ENCODE measurements at regions not wholly inside any gene's neighbourhood (a gene's known extent, or its start where the extent isn't known, plus 50 kb on each side); places are given as distances from the start of the nearest gene placed in this dataset.

- TF ChIP-seq CTCF (IDR thresholded peaks at IDR 0.05) (no peak), POLR2A (IDR thresholded peaks at IDR 0.05) (no peak)
These were observed 635.4 kb downstream of the VRK1 start for GRCh38 chr14:97432586-97432985.

Measured in prostate gland (tissue), 2 donors.